Small intestine (tissue), 7 donors: ENCODE measurements at regions not wholly inside any gene's neighbourhood (a gene's known extent, or its start where the extent isn't known, plus 50 kb on each side); places are given as distances from the start of the nearest gene placed in this dataset.

Experiments used
- DNase-seq, 2 donors: peaks; one replicate each; pipeline versions ENCODE4 v3.0.0 to v3.0.0-alpha.2; 2013
- FAIRE-seq: peaks from 2 replicates; lab custom pipeline; 2012; peaks lifted over from hg19 to GRCh38; lab: Jason Lieb, UNC
- H3K27ac ChIP-seq, 3 donors: one replicate each; pipeline ENCODE4 v1.5.1; 2013; ENCODE audit warnings: low read length in 2 of 3, mild to moderate bottlenecking in 2 of 3, control low read depth in 1 of 3, inconsistent platforms in 1 of 3, low read depth in 1 of 3, moderate library complexity in 1 of 3
- H3K27me3 ChIP-seq, 3 donors: one replicate each; pipeline ENCODE4 v1.6.1; 2013; ENCODE audit warnings: low read length in 3 of 3, inconsistent platforms in 1 of 3; ENCODE audit not compliant: control insufficient read depth in 3 of 3, insufficient read depth in 3 of 3
- H3K36me3 ChIP-seq, 3 donors: one replicate each; pipeline ENCODE4 v1.6.1; 2013; ENCODE audit warnings: low read length in 3 of 3, inconsistent platforms in 1 of 3, low read depth in 1 of 3, mild to moderate bottlenecking in 1 of 3, moderate library complexity in 1 of 3; ENCODE audit not compliant: control insufficient read depth in 3 of 3, insufficient read depth in 2 of 3
- H3K4me1 ChIP-seq, 3 donors: one replicate each; pipeline ENCODE4 v1.6.1; 2013; ENCODE audit warnings: low read length in 2 of 3, inconsistent platforms in 1 of 3, low read depth in 1 of 3, mild to moderate bottlenecking in 1 of 3, moderate library complexity in 1 of 3; ENCODE audit not compliant: control insufficient read depth in 3 of 3, insufficient read depth in 2 of 3
- H3K4me3 ChIP-seq, 3 donors: one replicate each; pipeline ENCODE4 v1.5.1; 2013; ENCODE audit warnings: low read length in 3 of 3, control low read depth in 1 of 3, inconsistent platforms in 1 of 3, low read depth in 1 of 3, mild to moderate bottlenecking in 1 of 3, moderate library complexity in 1 of 3
- H3K9me3 ChIP-seq, 2 donors: one replicate each; pipeline ENCODE4 v1.6.1; 2013; ENCODE audit warnings: low read depth in 1 of 2, low read length in 1 of 2; ENCODE audit not compliant: control insufficient read depth in 2 of 2, insufficient read depth in 1 of 2
- WGBS, 3 donors: extraction: QIAGEN DNeasy Blood & Tissue Kit; methylation state at CpG; one replicate each; pipeline ENCODE4 v1.1.7; 2013; 5-methylcytosine and 5-hydroxymethylcytosine counted together
- donor health status: healthy with polysubstance abuse.
- donor health status: control.
- donor health status: control.
- donor health status: Bipolar disorder and iron deficiency.
- donor health status: healthy.

DNA sequence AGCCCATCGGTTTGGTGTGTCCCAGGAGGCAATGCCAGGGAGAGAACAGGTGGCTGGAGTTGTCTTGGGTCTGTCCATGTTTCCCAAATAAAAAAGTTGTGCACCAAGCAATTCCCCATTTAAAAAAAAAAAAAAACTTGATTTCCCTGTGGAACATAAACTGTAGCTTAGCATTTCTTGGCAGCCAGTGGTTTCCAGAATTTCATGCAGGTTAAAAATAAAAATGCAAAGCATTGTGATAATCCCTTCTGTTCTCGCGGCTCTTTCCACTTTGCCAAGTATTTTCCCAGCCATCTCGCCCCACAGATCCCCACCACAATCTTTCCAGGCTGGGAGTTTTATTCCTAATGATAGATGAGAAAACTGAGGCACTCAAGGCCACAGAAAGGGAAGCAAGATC, 51.4 kb upstream of the MSX1 start:
- Histone ChIP-seq H3K4me1 (peaks cover 0 to 5% (median 0%) of the 10 kb centered on the region in 3 donors), H3K36me3 (no peaks in the 10 kb centered on the region), H3K27ac (no peak overlapping the region), H3K9me3 (peaks cover 0 to 10% of the 10 kb centered on the region in 2 donors), H3K27me3 (no peaks in the 10 kb centered on the region), H3K4me3 (no peak overlapping the region)
- 81 to 86% (median 84%) methylated on average over 4 of the region's 4 CpGs for WGBS, 3 donors
- no peak for DNase-seq
- FAIRE-seq: no peak

DNA sequence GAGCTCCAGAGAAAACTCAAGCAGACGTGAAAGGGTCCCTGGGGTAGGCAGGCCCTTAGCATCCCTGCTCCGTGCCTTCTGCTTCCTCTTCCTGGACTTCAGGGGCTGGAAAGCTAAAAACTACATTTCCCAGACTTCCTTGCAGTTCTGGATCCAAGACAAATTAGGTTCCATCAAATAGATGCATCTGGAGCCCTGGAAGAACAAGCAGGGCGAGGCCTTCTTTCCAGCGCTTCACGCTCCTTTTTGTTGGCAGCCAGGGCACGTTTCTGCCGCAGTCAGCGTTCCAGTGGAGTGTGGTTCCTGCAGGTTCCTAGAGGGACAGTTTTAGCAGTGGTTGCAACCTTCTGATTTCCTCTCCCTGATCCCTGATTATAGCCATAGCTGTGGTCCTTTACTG, 53.6 kb upstream of the MSX1 start:
- Histone ChIP-seq H3K27me3 (no peaks in the 10 kb centered on the region), H3K27ac (no peak overlapping the region), H3K4me3 (no peak overlapping the region), H3K4me1 (no peaks in the 10 kb centered on the region), H3K36me3 (no peaks in the 10 kb centered on the region), H3K9me3 (peaks cover 0 to 10% of the 10 kb centered on the region in 2 donors)
- no peak for FAIRE-seq
- no peak for DNase-seq
- WGBS, 3 donors: 66 to 72% (median 71%) methylated on average over 8 of the region's 8 CpGs

GRCh38 chr4:4803912-4804296, 55.6 kb upstream of the MSX1 start:
- Histone ChIP-seq H3K4me3 (no peak overlapping the region), H3K4me1 (no peaks in the 10 kb centered on the region), H3K27ac (no peak overlapping the region), H3K27me3 (no peaks in the 10 kb centered on the region), H3K9me3 (peaks cover 0 to 2% of the 10 kb centered on the region in 2 donors), H3K36me3 (no peaks in the 10 kb centered on the region)
- 81 to 94% (median 93%) methylated on average over 2 of the region's 2 CpGs for WGBS, 3 donors
- DNase-seq (no peak), FAIRE-seq (no peak)

- Histone ChIP-seq H3K9me3 (no peaks in the 10 kb centered on the region), H3K27ac (no peak overlapping the region), H3K4me3 (no peak overlapping the region), H3K36me3 (no peaks in the 10 kb centered on the region), H3K4me1 (no peaks in the 10 kb centered on the region), H3K27me3 (no peaks in the 10 kb centered on the region)
- FAIRE-seq (no peak), DNase-seq (no peak)
- WGBS, 3 donors: 60 to 64% (median 60%) methylated on average over 5 of the region's 5 CpGs
These were observed 56.1 kb upstream of the MSX1 start for GRCh38 chr4:4803216-4803911.

DNA sequence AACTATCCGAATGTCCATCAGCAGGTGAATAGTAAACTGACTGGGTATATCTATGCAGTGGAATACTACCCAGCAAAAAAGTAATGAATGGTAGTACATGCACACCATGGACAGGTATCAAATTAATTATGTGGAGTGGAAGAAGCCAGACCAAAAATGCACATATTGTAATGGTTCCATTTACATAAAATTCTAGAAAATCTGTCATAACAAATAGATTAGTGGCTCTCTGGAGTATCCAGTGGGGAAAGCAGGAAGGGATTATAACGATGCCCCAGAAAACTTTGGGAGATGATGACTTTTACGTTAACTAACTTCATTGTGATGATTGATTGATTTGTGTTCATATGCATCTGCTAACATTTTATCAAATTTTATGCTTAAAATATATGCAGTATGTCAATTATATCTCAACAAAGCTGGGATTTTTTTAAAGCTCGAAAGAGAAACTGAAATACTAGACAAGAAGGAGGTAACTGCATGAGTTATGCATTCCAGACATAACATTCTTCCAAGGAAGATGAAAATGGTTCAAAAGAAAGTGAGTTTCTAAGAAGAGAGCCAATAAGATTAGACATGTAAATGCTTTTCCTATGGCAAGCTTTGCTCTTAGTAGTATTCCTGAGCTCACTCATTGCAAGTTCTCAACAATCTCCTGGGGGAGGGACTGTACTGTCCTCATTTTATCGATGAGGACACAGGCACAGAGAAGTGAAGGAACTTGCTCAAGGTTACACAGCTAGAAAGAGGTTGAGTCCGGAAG, 58.6 kb upstream of the MSX1 start:
- no peaks in the 10 kb centered on the region for H3K4me1 ChIP-seq
- WGBS, 3 donors: 83 to 86% (median 84%) methylated on average over 6 of the region's 6 CpGs
- no peak for FAIRE-seq
- H3K27me3 ChIP-seq: no peaks in the 10 kb centered on the region
- H3K9me3 ChIP-seq: peaks cover 0 to 7% of the 10 kb centered on the region in 2 donors
- H3K27ac ChIP-seq: no peak overlapping the region
- no peaks in the 10 kb centered on the region for H3K36me3 ChIP-seq
- no peak for DNase-seq
- H3K4me3 ChIP-seq: no peak overlapping the region

DNA sequence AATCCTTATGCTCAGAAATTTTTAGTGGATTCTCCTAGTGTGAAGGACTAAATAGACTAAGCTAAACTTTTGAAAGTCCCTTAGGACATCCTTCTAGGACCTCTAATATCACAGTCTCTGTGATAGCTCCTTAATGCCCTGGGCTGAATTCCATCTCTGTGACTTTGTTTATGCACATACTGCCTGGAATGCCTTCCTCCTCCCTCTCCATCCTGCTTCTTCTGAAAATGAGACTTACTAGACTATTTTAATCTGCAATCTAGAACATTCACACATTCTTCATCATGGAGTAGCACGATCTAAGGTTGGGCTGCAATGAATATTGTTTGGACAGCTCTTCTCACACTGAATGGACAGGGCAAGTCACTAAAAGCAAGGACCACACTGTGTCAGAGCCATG, 65.0 kb upstream of the MSX1 start:
- 59 to 74% (median 72%) methylated on average over 1 of the region's 1 CpG for WGBS, 3 donors
- no peak overlapping the region for H3K27ac ChIP-seq
- FAIRE-seq (no peak), DNase-seq (no peak)
- peaks cover 1 to 7% of the 10 kb centered on the region in 2 donors for H3K9me3 ChIP-seq
- no peak overlapping the region for H3K4me3 ChIP-seq
- no peaks in the 10 kb centered on the region for H3K4me1 ChIP-seq
- no peaks in the 10 kb centered on the region for H3K36me3 ChIP-seq
- H3K27me3 ChIP-seq: no peaks in the 10 kb centered on the region

GRCh38 chr4:4792466-4792865, 67.0 kb upstream of the MSX1 start:
- 67 to 81% (median 72%) methylated on average over 4 of the region's 4 CpGs for WGBS, 3 donors
- H3K27ac ChIP-seq: no peak overlapping the region
- H3K27me3 ChIP-seq: no peaks in the 10 kb centered on the region
- no peak for FAIRE-seq
- no peaks in the 10 kb centered on the region for H3K36me3 ChIP-seq
- no peaks in the 10 kb centered on the region for H3K4me1 ChIP-seq
- DNase-seq: no peak
- H3K4me3 ChIP-seq: no peak overlapping the region
- H3K9me3 ChIP-seq: peaks cover 1 to 16% of the 10 kb centered on the region in 2 donors

DNA sequence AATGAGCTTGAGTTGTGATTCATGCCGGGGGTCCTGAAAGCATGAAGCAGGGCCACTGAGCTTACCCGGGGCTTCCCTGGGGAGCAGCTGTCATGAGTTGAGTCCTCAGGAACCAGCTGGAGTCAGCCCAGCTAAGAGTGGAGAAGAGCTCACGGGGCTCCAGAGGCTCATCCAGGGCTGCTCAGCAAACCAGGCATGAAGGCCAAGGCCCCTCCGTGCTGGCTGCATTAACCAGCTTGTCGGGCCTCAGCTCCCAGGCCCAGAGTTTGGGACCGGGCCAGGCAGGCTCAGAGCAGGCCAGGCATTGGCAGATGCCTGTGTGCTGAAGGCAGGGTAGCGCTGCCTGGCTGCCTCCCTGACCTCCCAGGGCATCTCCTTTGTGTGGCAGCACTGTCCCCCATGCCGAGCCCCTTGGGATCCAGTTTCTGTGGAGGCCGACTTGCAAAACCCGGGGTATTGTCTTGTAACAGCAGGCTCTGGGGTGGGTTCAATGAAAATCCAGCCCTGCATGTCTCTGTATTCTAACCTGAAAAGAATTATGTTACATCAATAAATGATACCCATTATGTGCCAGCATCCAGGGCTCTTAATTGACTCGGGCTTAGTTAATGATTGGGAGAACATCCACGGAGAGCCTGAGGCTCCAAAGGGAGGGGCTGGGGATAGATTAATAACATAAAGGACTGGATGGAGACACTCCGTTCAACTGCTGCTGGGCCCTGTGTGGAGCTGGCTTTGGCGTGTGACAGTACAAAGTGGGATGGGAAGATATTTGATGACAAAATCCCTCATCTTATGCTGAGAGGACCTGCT, 68.0 kb upstream of the MSX1 start:
- Histone ChIP-seq H3K4me1 (no peaks in the 10 kb centered on the region), H3K27ac (no peak overlapping the region), H3K36me3 (no peaks in the 10 kb centered on the region), H3K4me3 (no peak overlapping the region), H3K27me3 (no peaks in the 10 kb centered on the region), H3K9me3 (peaks cover 1 to 17% of the 10 kb centered on the region in 2 donors)
- DNase-seq (no peak), FAIRE-seq (no peak)
- 65 to 70% (median 67%) methylated on average over 14 of the region's 14 CpGs for WGBS, 3 donors
